ENCODE measurements at regions not wholly inside any gene's neighbourhood (a gene's known extent, or its start where the extent isn't known, plus 50 kb on each side); places are given as distances from the start of the nearest gene placed in this dataset.

DNA sequence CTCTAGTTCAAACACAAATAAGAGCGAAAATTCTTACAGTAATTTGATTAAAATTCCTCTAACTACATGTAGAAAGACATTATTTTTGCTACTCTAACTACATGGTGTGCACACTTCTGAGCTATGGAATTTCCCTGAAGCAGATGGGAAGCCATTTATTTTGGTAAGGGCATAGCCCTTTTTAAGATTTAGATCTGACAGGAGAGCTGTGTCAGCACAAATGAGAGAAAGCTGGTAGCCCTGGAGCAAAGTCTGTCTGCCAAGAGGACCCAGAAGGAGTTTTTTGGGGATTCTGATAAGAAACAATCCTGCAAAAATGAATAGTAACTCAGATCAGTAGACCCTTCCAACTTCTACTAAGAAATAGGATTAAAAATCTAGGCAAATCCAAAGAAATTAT, 595.9 kb upstream of the MEF2C start:
- H3K4me3 ChIP-seq (replicated peaks; ENCODE audit: low read depth, low read length) = no peak overlapping the region
- TF ChIP-seq, protein P1, sequence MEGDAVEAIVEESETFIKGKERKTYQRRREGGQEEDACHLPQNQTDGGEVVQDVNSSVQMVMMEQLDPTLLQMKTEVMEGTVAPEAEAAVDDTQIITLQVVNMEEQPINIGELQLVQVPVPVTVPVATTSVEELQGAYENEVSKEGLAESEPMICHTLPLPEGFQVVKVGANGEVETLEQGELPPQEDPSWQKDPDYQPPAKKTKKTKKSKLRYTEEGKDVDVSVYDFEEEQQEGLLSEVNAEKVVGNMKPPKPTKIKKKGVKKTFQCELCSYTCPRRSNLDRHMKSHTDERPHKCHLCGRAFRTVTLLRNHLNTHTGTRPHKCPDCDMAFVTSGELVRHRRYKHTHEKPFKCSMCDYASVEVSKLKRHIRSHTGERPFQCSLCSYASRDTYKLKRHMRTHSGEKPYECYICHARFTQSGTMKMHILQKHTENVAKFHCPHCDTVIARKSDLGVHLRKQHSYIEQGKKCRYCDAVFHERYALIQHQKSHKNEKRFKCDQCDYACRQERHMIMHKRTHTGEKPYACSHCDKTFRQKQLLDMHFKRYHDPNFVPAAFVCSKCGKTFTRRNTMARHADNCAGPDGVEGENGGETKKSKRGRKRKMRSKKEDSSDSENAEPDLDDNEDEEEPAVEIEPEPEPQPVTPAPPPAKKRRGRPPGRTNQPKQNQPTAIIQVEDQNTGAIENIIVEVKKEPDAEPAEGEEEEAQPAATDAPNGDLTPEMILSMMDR (IDR thresholded peaks at IDR 0.05; ENCODE audit: low read length, missing control alignments) = no peak
- no peak for DNase-seq (ENCODE audit: low read depth)

- DNase-seq (ENCODE audit: low read depth) = peak; percentile 4
- H3K4me3 ChIP-seq (replicated peaks; ENCODE audit: low read depth, low read length) = no peak overlapping the region
- TF ChIP-seq, protein P1 (IDR thresholded peaks at IDR 0.05; ENCODE audit: low read length, missing control alignments) = no peak
Measured at GRCh38 chr5:89473196-89473595, 590.2 kb upstream of the MEF2C start.

DNA sequence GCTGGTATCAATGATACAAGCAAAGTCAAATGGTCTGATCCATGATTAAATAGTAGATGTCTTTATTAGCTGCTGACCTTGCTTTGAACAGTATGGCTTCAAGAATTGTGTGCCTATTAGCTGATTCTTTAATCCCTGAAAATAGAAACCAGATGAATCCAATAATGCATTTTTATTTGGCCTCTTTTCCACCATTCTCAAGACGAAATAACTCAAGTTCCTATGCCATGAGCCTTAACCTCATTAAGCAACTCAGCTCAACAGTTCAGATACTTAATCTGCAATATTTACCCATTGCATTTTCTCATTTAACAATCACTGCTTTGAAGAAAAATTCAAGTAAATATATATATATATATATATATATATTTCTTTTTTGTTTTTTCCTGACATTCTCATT, 588.6 kb upstream of the MEF2C start:
- TF ChIP-seq, protein P1 (IDR thresholded peaks at IDR 0.05; ENCODE audit: low read length, missing control alignments) = no peak
- DNase-seq (ENCODE audit: low read depth) = no peak
- H3K4me3 ChIP-seq (replicated peaks; ENCODE audit: low read depth, low read length) = no peak overlapping the region

DNA sequence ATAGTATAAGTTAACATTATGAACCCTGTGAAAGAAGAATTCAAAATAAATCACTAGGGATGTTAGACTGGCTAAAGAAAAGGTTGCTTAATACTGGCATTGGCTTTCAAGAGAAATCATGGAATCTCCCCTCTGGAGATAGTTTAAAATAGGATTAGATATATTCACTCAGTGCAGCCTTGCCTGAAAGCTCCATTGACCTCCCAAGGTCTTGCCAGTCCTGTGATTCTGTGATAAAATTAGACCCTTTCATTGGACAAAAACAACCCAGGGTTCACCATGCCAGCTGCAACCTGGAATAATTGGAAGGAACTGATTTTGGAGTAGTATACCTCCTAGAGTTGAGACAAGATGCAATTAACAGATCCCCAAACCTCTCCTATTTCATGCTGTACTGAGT, 588.1 kb upstream of the MEF2C start:
- TF ChIP-seq, protein P1 (IDR thresholded peaks at IDR 0.05; ENCODE audit: low read length, missing control alignments) = no peak
- DNase-seq (ENCODE audit: low read depth) = no peak
- no peak overlapping the region for H3K4me3 ChIP-seq (replicated peaks; ENCODE audit: low read depth, low read length)

DNA sequence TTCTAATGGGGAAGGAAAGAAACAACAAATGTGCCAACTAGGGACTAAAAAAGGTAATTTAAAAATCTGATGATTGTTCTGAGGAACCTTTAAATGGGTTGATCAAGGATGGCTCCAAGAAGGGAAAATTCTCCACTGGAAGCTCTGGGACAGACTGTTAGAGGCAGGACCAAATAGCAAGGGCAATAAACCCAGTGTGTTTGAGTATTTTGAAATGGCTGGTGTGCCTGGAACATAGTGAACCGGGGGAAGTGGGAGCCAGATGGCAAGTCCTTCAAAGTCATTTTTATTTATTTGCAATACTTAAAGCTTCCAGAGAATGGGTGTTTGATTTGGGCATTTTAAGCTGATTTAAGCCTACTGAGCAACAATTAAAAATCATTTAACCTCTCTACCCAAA, 587.7 kb upstream of the MEF2C start:
- no peak overlapping the region for H3K4me3 ChIP-seq (replicated peaks; ENCODE audit: low read depth, low read length)
- TF ChIP-seq, protein P1 (IDR thresholded peaks at IDR 0.05; ENCODE audit: low read length, missing control alignments) = no peak
- no peak for DNase-seq (ENCODE audit: low read depth)

DNA sequence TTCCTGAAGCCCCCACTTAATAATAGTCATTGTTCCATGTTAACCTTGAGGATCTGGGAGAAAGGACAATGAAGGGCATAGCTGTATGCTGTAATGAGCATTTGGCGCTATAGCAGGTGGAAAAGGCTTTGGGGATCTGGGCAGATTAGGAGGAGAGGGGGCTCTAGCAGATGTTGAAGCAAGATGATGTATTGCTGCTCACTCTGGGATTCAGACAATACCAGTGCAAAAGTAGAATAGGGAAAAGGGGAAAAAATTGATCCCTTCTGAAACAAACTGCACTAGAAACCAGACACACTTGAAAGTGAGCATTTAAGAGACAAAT, 575.3 kb upstream of the MEF2C start:
- no peak overlapping the region for H3K4me3 ChIP-seq (replicated peaks; ENCODE audit: low read depth, low read length)
- TF ChIP-seq, protein P1 (IDR thresholded peaks at IDR 0.05; ENCODE audit: low read length, missing control alignments) = no peak
- DNase-seq (ENCODE audit: low read depth) = no peak

DNA sequence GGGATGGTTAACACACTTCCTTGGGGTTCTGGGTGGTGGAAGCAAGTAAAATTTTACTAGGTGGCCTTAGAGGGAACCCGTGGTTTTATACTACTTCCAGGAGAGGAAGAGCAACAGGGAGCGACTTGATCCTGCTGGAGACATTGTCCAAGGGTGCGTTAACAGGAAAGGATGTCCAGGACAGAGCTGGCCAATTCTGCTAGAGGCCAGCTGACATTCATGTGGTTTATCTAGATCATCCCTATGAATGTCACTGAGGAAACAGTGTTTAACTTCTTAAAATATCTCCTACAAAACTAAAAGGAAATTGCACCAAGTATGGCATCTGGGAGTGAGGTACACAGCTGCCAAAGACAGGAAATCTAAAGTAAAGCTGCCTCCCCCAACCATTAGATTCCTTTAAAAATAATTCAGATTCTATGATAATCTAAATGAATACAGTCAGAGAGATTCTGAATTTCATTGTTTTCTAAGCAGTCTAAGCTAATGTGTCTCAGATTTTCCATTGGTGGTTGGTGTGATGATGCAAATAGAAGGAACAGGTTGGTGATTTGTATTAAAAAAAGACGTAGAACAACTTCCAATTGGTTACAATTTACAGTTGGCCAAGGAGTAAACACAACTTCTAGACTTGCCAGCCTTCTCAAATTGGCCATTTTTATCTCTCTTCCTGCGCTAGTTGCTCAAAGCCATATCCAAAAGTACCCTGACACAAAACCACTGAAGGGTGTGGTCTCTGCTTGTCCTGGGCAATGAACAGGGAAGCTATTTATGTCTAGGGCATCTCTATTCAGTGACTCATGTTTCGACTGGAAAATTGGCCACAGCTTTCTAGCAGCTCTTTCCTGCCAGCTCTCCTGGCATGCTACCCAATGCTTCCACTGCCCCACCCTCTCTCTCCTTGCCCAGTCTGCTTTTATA, 574.7 kb upstream of the MEF2C start:
- H3K4me3 ChIP-seq (replicated peaks; ENCODE audit: low read depth, low read length) = no peak overlapping the region
- DNase-seq (ENCODE audit: low read depth) = peak; percentile 36
- TF ChIP-seq, protein P1 (IDR thresholded peaks at IDR 0.05; ENCODE audit: low read length, missing control alignments) = no peak

Data from fibroblast of pulmonary artery (primary cell).